Activated naive CD4-positive, alpha-beta T cell treated with Interleukin-2 at 50 U/mL for 16 hours (primary cell): ENCODE measurements at regions not wholly inside any gene's neighbourhood (a gene's known extent, or its start where the extent isn't known, plus 50 kb on each side); places are given as distances from the start of the nearest gene placed in this dataset.

ENCODE experiments used
- DNase-seq: peaks from one replicate; pipeline ENCODE4 v3.0.0-alpha.2; 2020

DNA sequence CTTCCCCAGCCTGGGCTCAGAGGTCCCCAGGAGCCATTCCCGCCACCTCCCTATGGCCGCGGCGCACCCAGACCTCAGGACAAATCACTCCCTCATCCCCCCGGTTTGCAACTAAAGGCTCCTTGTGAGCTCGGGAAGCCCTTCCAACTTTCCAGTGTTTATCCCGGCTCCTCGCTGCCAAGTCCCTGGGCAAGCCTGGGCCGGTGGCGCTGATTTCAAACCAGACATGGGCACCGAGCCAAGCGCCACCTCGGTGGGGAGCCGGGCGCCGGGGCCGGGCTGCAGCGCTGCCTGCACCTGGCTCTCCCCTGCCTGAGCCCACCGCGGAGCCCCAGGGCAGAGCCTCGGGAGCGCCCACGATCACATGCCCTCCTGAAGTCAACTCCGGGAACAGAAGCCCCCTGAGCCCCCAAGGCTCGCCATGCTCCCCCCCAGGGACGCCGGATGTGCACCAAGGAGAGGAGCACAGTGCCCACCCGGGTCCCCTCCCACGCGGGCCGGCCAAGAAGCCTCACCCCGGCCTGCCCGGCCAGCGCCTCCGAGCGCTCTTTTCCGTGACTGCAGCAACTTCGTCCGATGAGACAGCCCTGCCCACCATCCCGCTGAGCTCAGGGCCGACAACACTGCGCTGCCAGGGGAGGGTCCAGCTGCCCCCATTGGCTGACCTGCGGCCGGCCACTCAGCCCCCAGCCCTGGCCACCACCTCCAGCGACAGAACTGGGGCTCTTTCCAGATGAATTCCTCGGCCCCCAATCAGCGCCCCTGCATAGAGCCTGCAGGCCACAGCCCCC lies 50.0 kb downstream of the NCOR2 start:
- DNase-seq: no peak

DNA sequence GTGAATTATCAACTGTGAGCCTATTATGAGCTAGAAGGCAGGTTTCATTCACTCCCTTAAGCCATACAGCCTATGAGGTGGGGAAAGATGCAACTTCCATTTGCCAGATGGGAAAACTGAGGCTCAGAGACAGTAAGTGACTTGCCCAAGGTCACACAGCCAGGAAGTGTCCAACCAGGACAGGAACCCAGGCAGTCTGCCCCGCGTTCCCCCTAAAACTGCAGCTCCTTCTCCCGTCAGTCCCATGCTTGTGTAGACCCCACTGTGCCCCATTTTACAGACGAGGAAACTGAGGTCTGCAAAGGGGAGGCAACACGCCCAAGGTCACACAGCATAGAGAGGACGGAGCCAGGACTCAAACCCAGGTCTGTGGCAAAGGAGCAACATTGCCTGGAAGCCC lies 50.6 kb downstream of the NCOR2 start:
- no peak for DNase-seq

DNA sequence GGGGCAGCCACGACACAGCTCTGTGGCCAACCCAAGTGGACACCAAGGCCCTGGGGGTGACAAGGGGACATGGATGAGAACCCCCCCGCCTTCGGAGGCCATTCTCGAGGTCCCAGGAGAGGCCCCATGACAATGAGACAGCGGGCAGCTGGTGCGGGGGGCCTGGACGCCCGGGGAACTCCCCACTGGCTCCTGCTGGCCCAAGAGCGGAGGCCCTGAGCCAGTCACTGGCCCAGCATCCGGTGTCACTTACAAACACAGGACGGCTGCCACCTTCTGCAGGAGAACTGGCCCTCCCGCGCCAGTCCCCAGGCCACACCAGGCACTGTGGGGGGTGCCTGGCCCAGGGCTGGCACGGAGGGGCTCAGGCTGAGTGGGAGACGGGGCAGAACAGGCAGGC lies 51.4 kb downstream of the NCOR2 start:
- no peak for DNase-seq

- DNase-seq: no peak
Observed at GRCh38 chr12:124514996-124515932, 52.1 kb downstream of the NCOR2 start.

DNA sequence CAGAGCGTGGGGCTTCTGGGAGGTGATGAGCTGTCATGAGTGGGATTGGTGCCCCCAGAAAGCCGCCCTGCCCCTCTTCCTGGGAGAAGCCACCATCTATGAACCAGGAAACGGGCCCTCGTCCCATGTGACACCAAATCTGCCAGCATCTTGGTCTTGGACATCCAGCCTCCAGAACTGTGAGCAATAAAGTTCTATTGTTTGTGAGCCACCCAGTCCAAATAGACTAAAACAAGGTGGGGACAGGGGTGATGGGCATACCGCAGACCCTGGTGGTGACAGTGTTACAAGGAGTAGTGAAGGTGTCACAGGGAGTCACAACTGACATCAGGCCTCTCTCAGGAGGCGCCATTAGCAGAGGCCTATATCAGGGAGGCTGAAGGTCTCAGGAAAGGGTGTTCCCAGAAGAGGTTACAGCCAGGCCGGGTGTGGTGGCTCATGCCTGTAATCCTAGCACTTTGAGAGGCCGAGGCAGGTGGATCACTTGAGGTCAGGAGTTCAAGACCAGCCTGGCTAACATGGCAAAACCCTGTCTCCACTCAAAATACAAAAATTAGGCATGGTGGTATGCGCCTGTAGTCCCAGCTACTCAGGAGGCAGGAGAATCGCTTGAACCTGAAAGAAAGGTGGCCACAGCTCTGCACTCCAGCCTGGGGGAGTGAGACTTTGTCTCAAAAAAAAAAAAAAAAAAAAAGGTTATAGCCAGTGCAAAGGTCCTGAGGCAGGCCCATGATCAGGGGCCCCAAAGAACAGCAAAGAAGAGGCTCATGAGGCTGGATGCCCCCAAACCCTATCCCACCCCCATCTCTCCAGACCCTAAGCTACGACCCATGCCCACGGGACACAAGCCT lies 53.0 kb downstream of the NCOR2 start:
- DNase-seq: no peak

GRCh38 chr12:124513297-124513867 lies 54.0 kb downstream of the NCOR2 start:
- no peak for DNase-seq

DNA sequence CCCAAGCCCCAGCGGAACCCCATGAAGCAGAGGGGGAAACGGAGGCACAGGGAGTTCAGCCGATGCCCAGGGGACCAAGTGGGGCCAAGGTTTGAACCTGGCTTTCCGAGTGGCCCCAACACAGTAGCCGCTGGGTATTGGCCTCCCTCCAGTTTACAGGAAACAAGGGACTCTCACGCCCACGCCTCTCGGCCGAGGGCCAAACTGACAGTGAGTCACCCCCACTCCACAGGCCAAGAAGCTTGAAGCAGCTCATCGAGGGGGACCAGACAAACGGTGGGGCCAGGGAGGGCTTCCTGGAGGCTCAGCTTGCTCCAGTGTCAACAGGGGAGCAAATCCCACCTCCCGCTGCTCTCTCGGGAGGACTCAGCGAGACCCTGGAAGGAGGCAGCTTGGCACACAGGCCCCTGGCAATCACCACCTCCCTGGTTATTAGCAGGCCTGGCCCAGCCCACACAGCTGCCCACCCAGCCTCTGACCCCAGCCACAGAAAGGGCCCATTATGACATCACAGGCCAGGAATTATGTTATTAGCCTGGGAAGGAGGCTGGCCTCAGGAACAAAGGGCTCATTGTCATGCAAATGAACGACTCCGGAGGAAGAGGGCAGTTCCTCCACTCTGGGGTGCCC lies 54.6 kb downstream of the NCOR2 start:
- DNase-seq: no peak

- DNase-seq: no peak
Observed at GRCh38 chr12:124511259-124511985, 56.0 kb downstream of the NCOR2 start.

DNA sequence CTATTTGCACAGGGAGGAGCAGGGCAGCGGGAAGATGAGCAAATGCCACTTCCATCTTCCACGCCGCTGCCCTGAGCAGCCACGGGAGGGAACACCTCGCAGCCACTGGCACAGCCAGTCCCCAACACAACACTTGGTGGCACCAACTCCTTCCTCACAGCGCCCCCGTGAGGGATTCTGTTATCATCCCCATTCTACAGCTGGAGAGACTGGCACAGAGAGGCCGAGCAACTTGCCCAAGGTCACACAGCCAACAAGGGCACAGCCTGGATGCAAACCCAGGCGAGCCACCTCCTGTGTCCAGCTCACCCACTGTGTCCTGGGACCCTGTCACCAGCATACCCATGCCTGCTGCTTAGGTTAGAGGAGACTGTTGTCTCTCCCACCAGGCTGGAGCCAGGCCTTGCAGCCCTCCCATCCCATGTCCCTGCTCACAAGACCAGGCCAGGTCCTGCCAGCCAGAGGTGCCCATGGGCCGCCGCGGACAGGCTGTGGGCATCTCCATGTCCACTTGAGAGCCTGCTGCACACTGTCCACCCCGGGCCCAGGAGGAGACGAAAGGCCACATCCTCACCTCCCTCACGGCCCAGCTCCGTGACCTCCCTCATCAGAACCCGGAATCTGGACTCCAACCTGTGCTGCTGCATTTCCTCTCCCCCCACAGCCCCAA lies 57.0 kb downstream of the NCOR2 start:
- no peak for DNase-seq

- DNase-seq: no peak
Observed at GRCh38 chr12:124509676-124510300, 57.6 kb downstream of the NCOR2 start.

GRCh38 chr12:124509300-124509675 lies 58.1 kb downstream of the NCOR2 start:
- DNase-seq: no peak

- no peak for DNase-seq
Observed at GRCh38 chr12:124508381-124509079, 58.9 kb downstream of the NCOR2 start.

DNA sequence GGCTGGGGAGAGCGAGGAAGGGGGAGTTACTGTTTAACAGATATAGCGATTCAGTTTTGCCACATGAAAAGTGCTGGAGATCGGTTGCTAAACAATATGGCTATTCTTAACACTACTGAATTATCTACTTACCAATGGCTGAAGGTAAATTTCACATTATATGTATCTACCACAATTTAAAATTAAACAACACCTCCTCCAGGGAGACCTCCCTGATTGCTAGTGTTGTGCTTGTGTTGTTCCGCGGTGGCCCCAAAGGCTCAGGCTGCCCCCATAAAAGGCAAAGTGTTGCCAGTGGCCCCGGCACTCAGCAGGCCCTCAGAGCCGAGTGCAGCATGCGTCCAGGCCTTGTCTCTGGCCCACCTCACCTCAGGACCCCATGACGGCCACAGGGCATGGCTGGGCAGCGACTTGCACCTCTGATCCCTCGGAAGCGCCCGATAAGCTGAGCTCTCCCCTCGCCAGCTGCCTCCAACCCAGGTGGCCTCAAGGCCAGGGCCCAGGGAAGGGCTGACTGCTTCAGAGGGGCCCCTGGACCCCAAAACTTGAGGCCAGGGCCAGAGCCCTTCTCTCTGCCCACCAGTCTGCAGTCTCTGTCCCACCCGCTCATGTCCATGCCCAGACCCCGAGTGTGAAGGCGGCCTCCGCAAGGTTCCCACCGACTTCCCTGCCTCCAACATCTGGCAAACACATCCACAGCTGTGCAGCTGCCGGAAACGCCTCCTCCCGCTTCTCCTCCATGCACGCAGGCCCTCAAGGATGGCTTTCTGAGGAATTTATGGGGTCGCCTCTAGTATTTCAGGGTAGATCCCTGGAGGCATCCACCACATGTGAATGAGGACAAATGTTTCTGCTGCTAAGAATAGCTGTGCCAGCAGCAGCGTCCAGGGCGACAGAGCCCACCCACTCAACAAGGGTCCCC lies 60.0 kb downstream of the NCOR2 start:
- no peak for DNase-seq

GRCh38 chr12:124506832-124507153 lies 60.6 kb downstream of the NCOR2 start:
- no peak for DNase-seq

DNA sequence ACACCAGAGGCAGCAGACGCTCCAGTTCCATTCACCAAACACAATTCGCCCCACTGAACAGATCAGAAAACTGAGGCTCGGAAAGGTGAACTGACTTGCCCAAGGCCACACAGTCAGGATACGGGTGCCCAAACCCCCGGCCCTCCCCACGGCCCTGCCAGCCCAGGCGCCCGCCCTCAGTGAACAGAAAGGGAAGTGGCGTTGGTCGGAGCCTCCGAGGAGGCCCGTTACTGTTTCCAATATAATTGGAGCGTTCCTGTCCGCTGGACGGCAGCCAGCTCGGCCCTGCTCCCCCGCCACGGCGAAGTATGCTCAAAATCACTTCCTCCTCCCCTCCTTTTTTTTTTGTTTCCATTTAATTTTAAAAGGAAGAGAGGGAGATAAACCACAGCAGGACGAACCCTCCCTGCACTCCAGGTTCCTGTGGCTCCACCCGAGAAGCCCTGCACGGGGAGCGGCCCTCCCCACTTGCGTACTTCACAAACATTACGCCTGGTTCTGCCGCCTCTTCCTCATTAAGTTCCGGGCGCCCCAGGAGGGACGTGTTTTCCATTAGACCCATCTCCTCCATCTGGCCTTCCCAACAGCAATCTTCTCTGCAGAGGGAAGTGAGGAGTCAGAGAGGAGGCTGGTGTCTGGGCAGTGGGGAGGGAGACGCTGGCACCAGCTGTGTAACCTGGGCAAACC lies 61.1 kb downstream of the NCOR2 start:
- DNase-seq: no peak

DNA sequence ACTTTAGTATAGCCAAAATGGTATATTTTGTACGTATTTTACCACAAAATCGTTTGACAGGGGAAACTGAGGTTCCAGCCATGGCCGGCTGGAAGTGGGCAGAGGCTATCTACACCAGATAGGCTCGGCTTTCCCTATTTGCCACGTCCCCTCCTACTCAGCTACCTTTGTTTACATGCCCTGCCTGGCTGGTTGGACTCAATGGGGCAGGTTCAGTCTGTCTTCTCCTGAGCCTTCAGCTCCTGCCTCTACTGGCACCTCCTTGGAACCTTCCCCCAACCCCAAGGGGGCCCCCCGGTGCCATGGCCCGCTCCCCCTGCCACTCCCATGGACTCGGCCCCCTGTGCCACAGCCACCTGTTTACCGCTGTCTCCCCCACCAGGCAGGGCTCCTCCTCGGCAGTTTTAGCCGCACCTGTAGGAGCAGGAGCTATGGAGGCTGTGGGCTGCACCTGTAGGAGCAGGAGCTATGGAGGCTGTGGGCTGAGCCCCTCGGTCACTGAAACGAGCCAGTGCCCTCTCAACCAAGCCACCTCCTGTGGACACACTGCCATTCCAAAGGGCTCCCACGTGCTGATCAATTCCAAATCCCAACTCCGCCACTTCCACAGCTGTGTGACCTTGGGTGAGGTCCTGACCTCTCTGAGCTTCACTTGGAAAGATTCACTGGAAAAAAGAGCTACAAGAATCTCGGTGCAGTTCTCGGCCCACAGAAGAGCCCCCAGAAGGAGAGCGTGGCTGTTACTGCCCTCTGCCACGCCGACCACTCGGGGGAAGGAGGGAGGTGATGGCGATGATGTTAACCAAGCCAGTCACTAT lies 62.2 kb downstream of the NCOR2 start:
- DNase-seq: no peak

GRCh38 chr12:124504273-124505000 lies 63.0 kb downstream of the NCOR2 start:
- no peak for DNase-seq
